Testis (tissue), 2 donors: ENCODE measurements at regions not wholly inside any gene's neighbourhood (a gene's known extent, or its start where the extent isn't known, plus 50 kb on each side); places are given as distances from the start of the nearest gene placed in this dataset.

ENCODE experiments used
- DNase-seq: peaks from one replicate; pipeline ENCODE4 v3.0.0-alpha.2; 2019
- H3K27ac ChIP-seq, 2 donors: fragments of 200-600 bp; sonication (generic); one replicate each; pipeline ENCODE4 v1.5.1; 2019
- H3K27me3 ChIP-seq: fragments of 200-600 bp; sonication (generic); one replicate; pipeline ENCODE4 v1.5.1; 2019
- H3K36me3 ChIP-seq: fragments of 200-600 bp; sonication (generic); one replicate; pipeline ENCODE4 v1.5.1; 2017; ENCODE audit warnings: low read depth; ENCODE audit errors: missing control alignments
- H3K4me1 ChIP-seq: fragments of 200-600 bp; sonication (generic); one replicate; pipeline ENCODE4 v1.5.1; 2019
- H3K4me3 ChIP-seq, 2 donors: fragments of 200-600 bp; sonication (generic); one replicate each; pipeline ENCODE4 v1.5.1; 2017 to 2019
- H3K9me3 ChIP-seq: fragments of 200-600 bp; sonication (generic); one replicate; pipeline ENCODE4 v1.5.1; 2017
- POLR2A ChIP-seq: fragments of 450-650 bp; IDR thresholded peaks from one replicate; pipeline ENCODE4 v1.6.1; 2017; ENCODE audit warnings: antibody characterized with exemption, mild to moderate bottlenecking, moderate library complexity
- WGBS, 2 donors: methylation state at CpG; one replicate each; pipeline ENCODE4 v1.1.5; 2018; 5-methylcytosine and 5-hydroxymethylcytosine counted together
- intact Hi-C: fragments of 100-400 bp; cut with DNase I; formaldehyde crosslinking; loops from one replicate; pipeline ENCODE4 v1.15.1; 2023; ENCODE audit warnings: low total_unique reads
- TF ChIP-seq, protein P1 (sequence below), 3 experiments: fragments of 450-650 bp in 2 of 3; fragments of 200-600 bp in 1 of 3; sonication (generic) in 1 of 3; IDR thresholded peaks; one replicate each; pipeline ENCODE4 v1.5.1; 2016 to 2019; ENCODE audit warnings: antibody characterized with exemption in 3 of 3, mild to moderate bottlenecking in 2 of 3, moderate library complexity in 1 of 3

DNA sequence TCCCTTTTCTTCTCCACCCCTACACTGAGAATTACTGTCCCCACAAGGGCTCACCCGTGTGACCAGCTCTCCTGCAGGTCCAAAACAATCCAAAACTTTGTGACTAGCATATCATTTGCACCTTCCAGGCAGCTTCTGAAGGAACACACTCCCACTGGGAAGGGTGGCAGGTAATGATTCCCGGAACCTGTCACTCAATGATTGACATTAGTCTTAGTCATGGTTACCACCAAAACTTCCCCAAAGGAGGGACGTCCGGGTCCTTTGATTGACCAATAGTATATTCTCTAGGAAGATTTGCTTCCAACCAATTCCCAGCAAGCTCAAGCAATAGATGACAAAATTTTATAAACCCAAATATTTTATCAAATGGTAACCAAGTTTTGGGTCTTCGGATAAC, 127.7 kb upstream of the MYLIP start:
- Histone ChIP-seq H3K9me3 (no peaks in the 10 kb centered on the region), H3K36me3 (no peaks in the 10 kb centered on the region), H3K4me3 (no peak overlapping the region), H3K4me1 (peaks cover under 1% of the 10 kb centered on the region), H3K27me3 (no peaks in the 10 kb centered on the region), H3K27ac (no peak overlapping the region)
- TF ChIP-seq POLR2A: no peak
- TF ChIP-seq, protein P1, sequence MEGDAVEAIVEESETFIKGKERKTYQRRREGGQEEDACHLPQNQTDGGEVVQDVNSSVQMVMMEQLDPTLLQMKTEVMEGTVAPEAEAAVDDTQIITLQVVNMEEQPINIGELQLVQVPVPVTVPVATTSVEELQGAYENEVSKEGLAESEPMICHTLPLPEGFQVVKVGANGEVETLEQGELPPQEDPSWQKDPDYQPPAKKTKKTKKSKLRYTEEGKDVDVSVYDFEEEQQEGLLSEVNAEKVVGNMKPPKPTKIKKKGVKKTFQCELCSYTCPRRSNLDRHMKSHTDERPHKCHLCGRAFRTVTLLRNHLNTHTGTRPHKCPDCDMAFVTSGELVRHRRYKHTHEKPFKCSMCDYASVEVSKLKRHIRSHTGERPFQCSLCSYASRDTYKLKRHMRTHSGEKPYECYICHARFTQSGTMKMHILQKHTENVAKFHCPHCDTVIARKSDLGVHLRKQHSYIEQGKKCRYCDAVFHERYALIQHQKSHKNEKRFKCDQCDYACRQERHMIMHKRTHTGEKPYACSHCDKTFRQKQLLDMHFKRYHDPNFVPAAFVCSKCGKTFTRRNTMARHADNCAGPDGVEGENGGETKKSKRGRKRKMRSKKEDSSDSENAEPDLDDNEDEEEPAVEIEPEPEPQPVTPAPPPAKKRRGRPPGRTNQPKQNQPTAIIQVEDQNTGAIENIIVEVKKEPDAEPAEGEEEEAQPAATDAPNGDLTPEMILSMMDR (IDR thresholded peaks at IDR 0.05): no peak
- DNase-seq: no peak
- intact Hi-C loops: no loop called here
- WGBS, 2 donors: 91 to 97% methylated on average over 5 of the region's 5 CpGs

DNA sequence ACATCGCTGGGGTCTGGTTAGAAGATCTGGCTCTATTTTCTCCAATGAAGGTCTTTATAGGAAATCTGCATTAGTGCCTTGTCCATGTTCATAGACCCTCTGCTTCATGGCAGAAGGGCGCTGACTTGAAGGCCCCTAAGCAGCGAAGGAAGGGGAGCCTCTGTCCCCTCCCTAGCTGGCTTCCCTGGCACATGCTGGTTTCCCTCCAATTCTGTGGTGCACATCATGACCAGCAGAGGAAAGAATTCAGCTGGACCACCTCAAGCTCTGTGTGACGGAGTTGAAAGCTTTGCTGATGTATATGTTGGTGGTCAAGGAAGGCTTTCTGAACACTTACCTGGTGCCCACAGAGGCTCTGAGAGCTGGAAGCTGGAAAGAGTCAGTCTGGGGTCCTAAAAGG, 129.7 kb upstream of the MYLIP start:
- DNase-seq: no peak
- no peaks in the 10 kb centered on the region for H3K9me3 ChIP-seq
- no peaks in the 10 kb centered on the region for H3K36me3 ChIP-seq
- TF ChIP-seq POLR2A: no peak
- TF ChIP-seq, protein P1 (IDR thresholded peaks at IDR 0.05): no peak
- peaks cover 13% of the 10 kb centered on the region for H3K4me1 ChIP-seq
- intact Hi-C loops: no loop called here
- 90 to 98% methylated on average over 4 of the region's 4 CpGs for WGBS, 2 donors
- H3K4me3 ChIP-seq: no peak overlapping the region
- no peak overlapping the region for H3K27ac ChIP-seq
- no peaks in the 10 kb centered on the region for H3K27me3 ChIP-seq

DNA sequence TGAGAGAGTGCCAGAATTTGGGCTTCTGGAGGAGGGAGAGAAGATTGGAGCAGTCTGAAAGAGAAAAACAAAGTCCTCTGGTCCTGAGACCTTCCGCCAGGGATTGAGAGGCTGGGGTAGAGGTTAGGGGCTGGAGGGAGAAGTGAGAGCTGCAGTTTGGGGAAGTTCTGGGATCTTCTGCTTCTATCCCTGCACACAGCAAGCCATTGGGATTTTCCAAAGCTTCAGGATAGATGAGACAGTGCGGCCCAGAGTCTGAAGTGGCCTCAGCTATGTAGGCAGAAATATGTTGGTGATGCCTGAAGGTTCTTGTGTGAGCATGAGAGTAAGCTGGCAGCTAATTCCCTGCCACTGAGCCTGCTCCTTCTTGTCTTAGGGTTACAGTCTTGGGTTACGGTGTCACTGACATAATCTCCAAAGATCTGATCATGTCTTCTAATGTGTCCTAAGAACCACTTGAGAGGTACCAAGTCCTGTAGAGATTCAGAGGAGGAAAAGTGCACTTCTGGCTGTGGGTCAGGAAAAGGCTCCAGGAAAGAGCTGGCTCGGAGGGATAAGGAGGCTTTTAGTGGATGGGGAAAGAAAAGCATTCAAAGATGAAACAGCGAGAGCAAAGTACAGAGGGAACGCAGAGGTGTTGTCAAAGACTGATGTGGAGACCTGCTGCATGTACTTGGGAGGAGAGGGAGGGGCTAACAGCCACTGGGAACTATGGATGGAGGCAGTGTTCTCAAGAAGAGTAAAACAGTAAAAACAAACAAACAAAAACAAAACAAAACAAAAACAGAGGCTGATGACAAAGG, 131.1 kb upstream of the MYLIP start:
- intact Hi-C loops: no loop called here
- Histone ChIP-seq H3K27ac (no peak overlapping the region), H3K4me3 (no peak overlapping the region), H3K27me3 (no peaks in the 10 kb centered on the region), H3K36me3 (no peaks in the 10 kb centered on the region), H3K9me3 (no peaks in the 10 kb centered on the region), H3K4me1 (peaks cover 13% of the 10 kb centered on the region)
- 68 to 79% methylated on average over 6 of the region's 6 CpGs for WGBS, 2 donors
- TF ChIP-seq, protein P1 (IDR thresholded peaks at IDR 0.05): no peak
- TF ChIP-seq POLR2A: no peak
- DNase-seq: no peak

- intact Hi-C loops: no loop called here
- peak overlapping the region in 1 of 2 donors; percentile 47 for H3K27ac ChIP-seq
- H3K4me3 ChIP-seq: no peak overlapping the region
- no peak for DNase-seq
- peaks cover 13% of the 10 kb centered on the region for H3K4me1 ChIP-seq
- no peak for TF ChIP-seq POLR2A
- TF ChIP-seq, protein P1 (IDR thresholded peaks at IDR 0.05): no peak
- H3K36me3 ChIP-seq: no peaks in the 10 kb centered on the region
- no peaks in the 10 kb centered on the region for H3K27me3 ChIP-seq
- 44 to 47% methylated on average over 2 of the region's 2 CpGs for WGBS, 2 donors
- no peaks in the 10 kb centered on the region for H3K9me3 ChIP-seq
These were observed 132.9 kb upstream of the MYLIP start for GRCh38 chr6:15996030-15996429.

DNA sequence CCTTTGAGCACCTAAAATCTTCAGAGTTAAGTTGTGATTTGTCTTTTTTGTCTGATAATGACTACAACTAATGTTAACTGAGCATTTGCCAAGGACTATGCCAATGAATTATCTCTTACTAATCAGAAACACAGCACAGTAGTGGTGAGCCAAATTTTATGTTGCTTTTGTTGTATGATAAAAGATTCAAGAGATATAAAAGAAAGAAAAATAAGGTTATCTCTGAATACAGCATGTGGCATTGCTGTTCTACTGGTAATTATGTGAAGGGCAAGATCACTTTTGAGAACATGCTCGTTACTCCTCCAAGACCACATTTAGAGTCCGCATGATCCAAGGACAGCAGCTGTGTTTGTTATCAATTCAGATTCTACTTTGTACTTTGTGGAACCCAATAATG, 133.4 kb upstream of the MYLIP start:
- no peak overlapping the region for H3K4me3 ChIP-seq
- peak overlapping the region in 1 of 2 donors; percentile 47 for H3K27ac ChIP-seq
- H3K27me3 ChIP-seq: no peaks in the 10 kb centered on the region
- 28 to 50% methylated on average over 2 of the region's 2 CpGs for WGBS, 2 donors
- no peaks in the 10 kb centered on the region for H3K9me3 ChIP-seq
- H3K36me3 ChIP-seq: no peaks in the 10 kb centered on the region
- intact Hi-C loops: no loop called here
- no peak for DNase-seq
- TF ChIP-seq POLR2A: no peak
- TF ChIP-seq, protein P1 (IDR thresholded peaks at IDR 0.05): no peak
- peaks cover 13% of the 10 kb centered on the region for H3K4me1 ChIP-seq
